ENCODE measurements at regions not wholly inside any gene's neighbourhood (a gene's known extent, or its start where the extent isn't known, plus 50 kb on each side); places are given as distances from the start of the nearest gene placed in this dataset.

DNA sequence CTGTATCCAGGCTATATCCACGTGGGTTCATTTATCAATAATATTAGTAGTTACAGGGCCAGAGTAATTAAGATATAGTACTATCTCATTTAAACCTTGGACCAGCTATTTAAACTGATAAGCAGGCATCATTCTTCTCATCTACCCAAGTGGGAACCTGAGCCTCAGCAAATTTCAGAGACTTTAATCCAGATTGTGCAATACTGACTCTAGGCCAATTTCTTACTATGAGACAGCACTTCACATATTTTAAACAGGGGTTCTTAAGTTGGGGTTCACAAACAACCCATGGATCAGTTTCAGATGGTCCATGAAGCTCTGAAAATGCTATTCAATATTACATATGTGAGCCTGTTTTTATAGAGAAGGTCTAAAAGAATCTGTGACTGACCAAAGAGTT is 302.7 kb upstream of the PSMD7 start:
- TF ChIP-seq CEBPB (IDR thresholded peaks at IDR 0.05; ENCODE audit: low read depth, low read length), result peak; percentile 60; the same call in 1 of the 2 replicates
- TF ChIP-seq BHLHE40 (IDR thresholded peaks at IDR 0.05; ENCODE audit: low read depth, low read length), result no peak
- Histone ChIP-seq H3K4me2 (ENCODE audit: low read depth, low read length) (no peak overlapping the region), H3K9ac (ENCODE audit: low read depth, low read length) (no peak overlapping the region), H3K14ac (replicated peaks; ENCODE audit: low read depth, low read length) (no peak overlapping the region), H2BK20ac (ENCODE audit: low read depth, low read length) (no peak overlapping the region), H4K5ac (ENCODE audit: low read depth, low read length) (no peak overlapping the region), H3K27ac (ENCODE audit: insufficient read depth, low read length) (no peak overlapping the region), H3K9me1 (ENCODE audit: insufficient read depth, low read length) (no peaks in the 10 kb centered on the region), H3K4me1 (ENCODE audit: control insufficient read depth, insufficient read depth, low read length) (no peaks in the 10 kb centered on the region), H3K4me3 (ENCODE audit: insufficient read depth, low read depth, low read length) (no peak overlapping the region), H3K4ac (ENCODE audit: low read depth, low read length) (no peak overlapping the region), H4K8ac (ENCODE audit: low read depth in 2 of 2, low read length in 2 of 2) (no peak overlapping the region), H3K27me3 (ENCODE audit: control insufficient read depth, insufficient read depth, low read length) (no peaks in the 10 kb centered on the region), H3K18ac (ENCODE audit: low read depth, low read length) (no peak overlapping the region), H4K20me1 (ENCODE audit: insufficient read depth, low read length) (no peaks in the 10 kb centered on the region), H2AK9ac (replicated peaks; ENCODE audit: low read depth, low read length, poor library complexity) (no peak overlapping the region), H2BK15ac (ENCODE audit: low read depth, low read length) (no peak overlapping the region), H2BK120ac (ENCODE audit: low read depth, low read length) (no peak overlapping the region), H3K79me1 (ENCODE audit: low read depth in 1 of 2, low read length in 2 of 2) (no peaks in the 10 kb centered on the region), H2BK5ac (ENCODE audit: low read depth, low read length, poor library complexity, severe bottlenecking) (no peak overlapping the region), H3K9me3 (ENCODE audit: control insufficient read depth, insufficient read depth, low read length) (0 out of 2 replicates have a peak, but pooled peaks cover 2% of the 10 kb centered on the region), H3K36me3 (ENCODE audit: control insufficient read depth, insufficient read depth, low read length) (no peaks in the 10 kb centered on the region), H3K56ac (ENCODE audit: extremely low read depth, insufficient read depth, low read length) (no peak overlapping the region), H2AFZ (replicated peaks; ENCODE audit: low read length, poor library complexity) (no peak overlapping the region), H4K91ac (ENCODE audit: insufficient read depth, low read depth, low read length) (no peak overlapping the region), H2AK5ac (ENCODE audit: low read depth, low read length) (no peak overlapping the region), H3K23ac (ENCODE audit: low read depth, low read length) (no peak overlapping the region)
- DNase-seq (no peak), ATAC-seq (ENCODE audit: low read depth) (no peak)
- intact Hi-C loops (cut with micrococcal nuclease) (no loop called here), dilution Hi-C loops (cut with HindIII; ENCODE audit: low sequenced_read_pairs, unreplicated experiment) (no loop called here), in situ Hi-C loops (cut with MboI; ENCODE audit: low sequenced_read_pairs) (no loop called here)
- ChIA-PET POLR2A (ENCODE audit: unreplicated experiment) (no interaction called here), CTCF (no interaction called here)
- no CpG with 5 or more reads among the region's 1 CpG for WGBS, 2 experiments (ENCODE audit: extremely low coverage in 2 of 2, insufficient read length in 1 of 2)
- BruUV-seq (replicated peaks), result no TSS peak
